GM18520 (cell line): ENCODE measurements at regions not wholly inside any gene's neighbourhood (a gene's known extent, or its start where the extent isn't known, plus 50 kb on each side); places are given as distances from the start of the nearest gene placed in this dataset.

ENCODE experiments used
- ATAC-seq: cut with Tn5 transposase; IDR thresholded peaks from one replicate; pipeline ENCODE4 v1.9.1; 2021; ENCODE audit not compliant: unreplicated experiment

DNA sequence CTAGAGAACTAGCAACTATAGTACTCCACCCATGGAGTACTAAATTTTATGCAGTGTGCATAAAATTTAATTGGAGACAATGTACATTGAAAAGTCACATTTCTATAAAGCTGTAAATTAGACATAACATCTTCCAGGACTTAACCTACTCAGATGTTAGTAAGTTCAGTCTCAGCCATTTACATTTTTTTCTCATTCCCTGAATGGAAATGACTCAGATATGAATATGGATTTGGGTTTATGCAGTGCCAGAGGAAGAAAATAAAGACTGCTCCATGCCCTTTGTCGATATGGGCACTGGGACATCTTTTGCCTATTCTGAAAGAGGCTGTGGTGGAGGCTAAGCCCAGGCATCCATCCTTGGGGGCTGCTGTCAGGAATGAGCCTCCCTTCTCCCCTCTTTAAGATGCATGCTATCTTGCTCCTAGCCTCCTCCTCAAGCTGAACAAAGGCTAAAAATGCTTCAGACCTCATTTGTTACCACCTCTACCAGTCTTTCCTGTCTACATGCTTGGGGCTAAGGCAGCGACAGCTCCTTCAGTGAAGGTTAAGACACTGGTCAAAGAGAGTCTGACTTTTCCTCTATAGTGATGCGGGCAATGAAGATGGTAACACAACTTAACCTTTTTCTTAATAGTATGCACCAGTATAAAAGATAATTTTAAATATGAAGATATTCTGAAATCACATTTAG, 486.8 kb upstream of the ANKRD30A start:
- no peak for ATAC-seq

- no peak for ATAC-seq
Measured at GRCh38 chr10:36636879-36637278, 488.5 kb upstream of the ANKRD30A start.

DNA sequence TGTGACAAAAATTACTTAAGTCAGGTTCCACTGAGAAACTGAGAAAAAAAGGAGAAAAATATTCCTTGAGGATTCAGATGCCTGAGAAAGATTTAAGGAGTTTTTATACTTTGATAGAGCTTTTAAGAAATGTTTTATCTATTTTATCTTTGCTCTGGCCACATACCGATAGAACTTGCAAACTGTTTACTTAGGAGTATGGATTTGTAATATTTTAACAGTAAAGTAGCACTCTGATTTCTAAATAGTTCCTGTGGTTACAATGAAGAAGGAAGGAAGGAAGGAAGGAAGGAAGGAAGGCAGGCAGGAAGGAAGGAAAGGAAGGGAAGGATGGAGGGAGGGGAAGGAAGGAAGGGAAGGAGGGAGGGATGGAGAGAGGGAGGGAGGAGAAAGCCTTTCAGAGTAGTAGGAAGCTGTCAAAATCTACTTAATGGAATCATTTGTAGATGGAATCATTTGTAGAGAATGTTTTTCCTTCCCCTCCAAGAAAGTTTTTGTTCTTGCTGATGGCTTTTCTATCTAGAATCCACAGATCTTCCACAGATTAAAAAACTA, 489.0 kb upstream of the ANKRD30A start:
- no peak for ATAC-seq

DNA sequence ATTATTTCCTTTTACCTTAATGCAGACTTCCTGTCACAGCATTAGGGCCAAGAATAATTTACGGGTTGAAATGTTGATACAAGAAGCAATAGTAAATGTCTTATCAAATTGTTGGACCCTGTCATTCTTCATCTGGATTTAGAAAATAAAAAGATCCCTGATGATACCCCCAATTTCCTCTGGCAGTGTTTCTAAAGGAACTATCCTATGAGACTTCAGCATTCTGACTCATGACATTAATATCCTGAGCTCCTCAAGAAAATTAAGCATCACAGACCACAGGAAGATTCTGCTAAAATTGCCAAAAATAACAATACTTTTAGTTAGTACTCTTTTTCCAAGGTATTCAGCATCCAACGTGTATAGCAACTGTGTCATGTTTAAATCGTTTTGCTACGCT, 490.5 kb upstream of the ANKRD30A start:
- ATAC-seq = no peak

- ATAC-seq = no peak
Measured at GRCh38 chr10:36630267-36630666, 495.1 kb upstream of the ANKRD30A start.

DNA sequence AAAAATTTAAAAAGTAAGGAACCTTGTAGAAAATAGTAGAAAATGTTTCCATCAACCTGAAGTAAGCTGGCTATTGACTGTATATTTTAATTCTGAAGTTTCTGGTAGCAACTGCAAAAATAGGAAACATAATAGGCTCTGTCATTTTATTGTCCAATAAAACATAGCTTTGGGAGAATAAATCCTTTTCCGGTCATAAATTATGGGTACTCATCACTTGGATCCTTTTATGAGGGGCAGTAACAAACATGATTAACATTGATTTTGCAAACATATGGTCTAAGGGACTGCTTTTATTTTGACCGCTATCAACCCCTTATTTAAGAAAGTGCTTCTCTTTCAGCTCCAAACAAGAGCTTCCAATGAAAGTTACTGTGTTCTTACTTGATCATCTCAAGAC, 495.9 kb upstream of the ANKRD30A start:
- no peak for ATAC-seq

- no peak for ATAC-seq
Measured at GRCh38 chr10:36624551-36625100, 500.8 kb upstream of the ANKRD30A start.

DNA sequence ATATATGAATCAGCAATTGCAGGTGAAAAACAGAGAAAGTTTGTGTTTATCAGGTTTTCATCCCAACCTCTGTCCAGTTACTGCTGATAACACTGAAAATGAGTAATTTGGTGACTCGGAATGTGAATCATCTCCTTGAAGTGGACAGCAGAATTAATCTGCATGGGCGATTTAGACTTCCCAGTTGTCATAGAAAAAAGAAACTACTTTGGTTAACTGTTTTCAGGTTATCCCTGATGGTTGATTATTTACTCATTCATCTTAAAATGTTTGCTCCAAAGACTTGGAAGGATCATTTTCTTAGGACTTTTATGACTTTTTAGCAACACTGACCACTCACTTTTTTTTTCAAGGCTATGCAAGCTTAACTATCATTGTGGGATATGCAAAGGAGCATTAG, 504.1 kb upstream of the ANKRD30A start:
- ATAC-seq = no peak

DNA sequence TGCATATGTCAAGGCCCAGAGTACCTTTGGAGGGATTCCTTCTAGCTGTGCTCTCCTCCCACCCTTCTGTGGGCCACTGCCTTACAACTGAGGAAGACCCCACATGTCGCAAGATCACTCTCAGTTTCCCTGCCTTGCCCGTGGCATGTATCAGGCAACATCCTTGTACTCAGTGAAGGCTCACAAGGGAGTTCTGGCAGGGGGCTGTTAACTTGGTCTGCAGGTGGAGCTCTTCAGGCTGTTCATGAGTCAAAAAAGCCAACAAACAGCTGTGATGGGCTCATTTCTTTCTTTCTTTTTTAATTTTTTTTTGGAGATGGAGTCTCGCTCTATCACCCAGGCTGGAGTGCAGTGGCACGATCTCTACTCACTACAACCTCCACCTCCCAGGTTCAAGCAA, 513.0 kb upstream of the ANKRD30A start:
- no peak for ATAC-seq

- no peak for ATAC-seq
Measured at GRCh38 chr10:36608866-36609265, 516.5 kb upstream of the ANKRD30A start.

DNA sequence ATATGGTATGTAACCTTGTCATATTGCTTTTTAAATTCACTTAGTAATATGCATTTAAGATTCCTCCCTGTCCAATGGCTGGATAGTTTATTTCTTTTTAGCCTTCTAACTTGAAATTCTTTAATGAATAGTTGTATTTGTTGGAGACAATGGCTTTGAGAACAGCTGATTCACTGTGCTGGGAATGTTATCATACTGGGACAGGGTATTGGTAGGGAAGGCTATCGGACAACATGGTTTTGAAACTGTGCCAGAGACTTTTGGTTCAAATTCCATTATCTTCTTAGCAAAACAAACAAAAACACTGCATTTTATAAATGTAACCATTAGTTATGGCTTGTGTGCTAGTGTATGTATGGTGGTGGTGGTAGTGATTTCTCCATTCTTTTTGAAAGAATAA, 517.1 kb upstream of the ANKRD30A start:
- ATAC-seq = no peak

- ATAC-seq = no peak
Measured at GRCh38 chr10:36606234-36606839, 519.1 kb upstream of the ANKRD30A start.

- ATAC-seq = no peak
Measured at GRCh38 chr10:36604316-36604715, 521.1 kb upstream of the ANKRD30A start.

DNA sequence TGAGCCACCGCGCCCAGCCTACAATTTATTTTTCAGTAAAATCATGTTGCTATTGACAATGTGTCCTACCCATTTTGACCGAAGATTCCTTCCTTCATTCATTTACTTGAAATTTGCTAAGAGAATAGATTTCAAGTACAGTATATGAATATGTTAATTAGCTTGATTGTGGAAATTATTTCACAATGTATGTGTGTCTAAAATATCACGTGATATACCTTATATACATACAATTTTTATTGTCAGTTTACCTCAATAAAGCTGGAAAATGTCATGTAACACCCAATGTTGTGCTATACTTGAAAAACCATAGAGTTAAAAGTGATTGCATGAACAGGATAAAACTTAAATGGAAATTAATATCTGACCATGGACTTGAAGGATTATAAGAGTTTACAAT, 521.7 kb upstream of the ANKRD30A start:
- no peak for ATAC-seq

GRCh38 chr10:36602374-36602773, 523.0 kb upstream of the ANKRD30A start:
- ATAC-seq = no peak

- ATAC-seq = no peak
Measured at GRCh38 chr10:36597756-36598320, 527.6 kb upstream of the ANKRD30A start.

GRCh38 chr10:36592964-36593363, 532.4 kb upstream of the ANKRD30A start:
- no peak for ATAC-seq

GRCh38 chr10:36591436-36591835, 534.0 kb upstream of the ANKRD30A start:
- ATAC-seq = no peak

DNA sequence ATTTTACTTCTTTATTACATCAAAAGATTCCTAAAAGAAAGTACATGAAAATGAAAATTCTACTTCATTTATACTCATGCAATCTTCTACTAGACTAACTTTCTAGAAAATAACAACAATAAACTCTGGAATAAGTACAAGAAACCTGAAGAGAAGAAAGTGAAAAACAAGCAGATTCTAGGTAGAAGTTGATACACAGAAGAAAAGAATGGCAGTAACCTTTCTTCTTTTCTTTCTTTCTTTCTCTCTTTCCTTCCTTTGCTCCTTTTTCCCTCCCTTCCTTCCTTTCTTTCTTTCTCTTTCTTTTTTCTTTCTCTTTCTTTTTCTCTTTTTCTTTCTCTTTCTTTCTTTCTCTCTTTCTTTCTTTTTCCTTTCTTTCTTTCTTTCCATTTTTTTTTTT, 541.7 kb upstream of the ANKRD30A start:
- no peak for ATAC-seq

DNA sequence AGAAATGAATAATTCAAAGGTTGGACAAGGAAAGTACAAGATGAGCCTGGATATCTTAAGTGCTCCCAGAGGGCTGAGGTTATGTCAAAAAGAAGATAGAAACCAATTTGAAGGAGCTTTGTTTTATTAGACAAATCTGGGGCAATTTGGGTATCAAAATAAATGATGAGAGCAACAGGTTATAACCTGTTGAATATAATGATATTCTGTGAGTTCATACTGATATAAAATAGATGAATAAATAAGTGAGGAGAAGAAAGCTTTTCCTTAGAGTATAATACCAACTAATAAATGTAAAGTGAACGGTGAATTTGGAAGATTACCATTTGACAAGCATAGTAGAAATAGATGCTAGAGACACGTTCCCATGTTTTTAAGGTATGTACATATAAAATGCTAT, 544.2 kb upstream of the ANKRD30A start:
- ATAC-seq = no peak

- no peak for ATAC-seq
Measured at GRCh38 chr10:36578306-36578705, 547.1 kb upstream of the ANKRD30A start.

DNA sequence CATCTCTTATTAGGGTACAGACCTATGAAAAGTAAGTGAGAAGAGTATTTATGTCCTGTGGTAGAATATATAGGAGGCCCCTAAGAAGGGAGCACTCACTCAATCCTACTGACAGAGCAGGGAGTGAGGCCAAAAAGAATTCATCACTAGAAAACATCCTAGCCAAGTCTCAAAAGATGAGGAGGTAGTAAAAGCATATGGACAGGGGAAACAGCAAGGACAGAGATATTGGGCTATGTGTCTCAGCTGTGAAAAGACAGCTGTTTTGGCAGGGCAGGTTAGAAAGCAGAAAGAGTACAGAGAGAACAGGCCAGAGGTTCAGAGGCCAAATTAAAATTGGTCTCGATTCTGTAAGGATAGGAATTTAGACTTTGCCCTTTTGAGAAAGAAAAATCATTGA, 548.3 kb upstream of the ANKRD30A start:
- ATAC-seq = no peak
